Upper lobe of left lung (tissue), 6 donors: ENCODE measurements at regions not wholly inside any gene's neighbourhood (a gene's known extent, or its start where the extent isn't known, plus 50 kb on each side); places are given as distances from the start of the nearest gene placed in this dataset.

Source experiments
- ATAC-seq, 2 donors: fragments of 200-7000 bp; cut with Tn5 transposase; one replicate each; pipeline ENCODE4 v1.9.1; 2022; ENCODE audit warnings: mild to moderate bottlenecking in 2 of 2, moderate library complexity in 2 of 2; ENCODE audit not compliant: low FRiP score in 2 of 2
- DNase-seq, 2 donors: peaks; one replicate each; pipeline ENCODE4 v3.0.0-alpha.2; 2019 to 2020
- H3K27ac ChIP-seq, 4 donors: fragments of 200-600 bp; sonication (generic); one replicate each; pipeline ENCODE4 v1.5.1; 2016 to 2019
- H3K27me3 ChIP-seq, 4 donors: fragments of 200-600 bp; sonication (generic); one replicate each; pipeline ENCODE4 v1.5.1; 2017 to 2019
- H3K36me3 ChIP-seq, 4 donors: fragments of 200-600 bp; sonication (generic); one replicate each; pipeline ENCODE4 v1.5.1; 2016 to 2019
- H3K4me1 ChIP-seq, 4 donors: fragments of 200-600 bp; sonication (generic); one replicate each; pipeline ENCODE4 v1.5.1; 2018 to 2019
- H3K4me3 ChIP-seq, 4 donors: fragments of 200-600 bp; sonication (generic); one replicate each; pipeline ENCODE4 v1.5.1; 2017 to 2019; ENCODE audit warnings: mild to moderate bottlenecking in 2 of 4, moderate library complexity in 1 of 4
- H3K9me3 ChIP-seq, 4 donors: fragments of 200-600 bp; sonication (generic); one replicate each; pipeline ENCODE4 v1.5.1; 2018 to 2019
- CTCF ChIP-seq, 6 experiments: fragments of 450-650 bp in 4 of 6; fragments of 200-600 bp in 2 of 6; sonication (generic) in 2 of 6; IDR thresholded peaks; one replicate each; pipeline ENCODE4 v1.5.1; 2016 to 2019; ENCODE audit warnings: antibody characterized with exemption in 6 of 6
- EP300 ChIP-seq, 4 donors: sonication (generic); formaldehyde crosslinking; IDR thresholded peaks; one replicate each; pipeline ENCODE4 v1.5.1; 2017; ENCODE audit warnings: antibody characterized with exemption in 4 of 4, control low read depth in 2 of 4
- POLR2A ChIP-seq, 4 donors: fragments of 450-650 bp; IDR thresholded peaks; one replicate each; pipeline ENCODE4 v1.5.1; 2016 to 2017; ENCODE audit warnings: antibody characterized with exemption in 4 of 4, mild to moderate bottlenecking in 2 of 4
- POLR2AphosphoS5 ChIP-seq, 2 donors: sonication (generic); formaldehyde crosslinking; IDR thresholded peaks; one replicate each; pipeline ENCODE4 v1.5.1; 2017; ENCODE audit warnings: antibody characterized with exemption in 2 of 2
- WGBS, 2 donors: methylation state at CpG; one replicate each; pipeline ENCODE4 v1.1.5; 2017 to 2018; 5-methylcytosine and 5-hydroxymethylcytosine counted together
- donor health status: DM: no; HTN: no; CAD: no; lungs with moderate emphysema.
- donor health status: DM: no; HTN: yes; CAD: no; lungs with severe emphysema.

- no peaks in the 10 kb centered on the region for H3K4me1 ChIP-seq
- H3K27ac ChIP-seq, result no peak overlapping the region
- TF ChIP-seq POLR2A (IDR thresholded peaks at IDR 0.05) (no peak), EP300 (IDR thresholded peaks at IDR 0.05) (no peak), POLR2AphosphoS5 (IDR thresholded peaks at IDR 0.05) (no peak), CTCF (IDR thresholded peaks at IDR 0.05) (no peak)
- DNase-seq, result no peak
- WGBS, 2 donors, result 84 to 87% methylated on average over 5 of the region's 5 CpGs
- H3K9me3 ChIP-seq, result no peaks in the 10 kb centered on the region
- no peaks in the 10 kb centered on the region for H3K27me3 ChIP-seq
- H3K36me3 ChIP-seq, result no peaks in the 10 kb centered on the region
- no peak for ATAC-seq
- no peak overlapping the region for H3K4me3 ChIP-seq
Measured at GRCh38 chr3:24886501-24886900, 391.9 kb upstream of the THRB start.

GRCh38 chr3:24890012-24890411, 395.4 kb upstream of the THRB start:
- no peak for TF ChIP-seq POLR2A (IDR thresholded peaks at IDR 0.05)
- no peak for TF ChIP-seq CTCF (IDR thresholded peaks at IDR 0.05)
- TF ChIP-seq POLR2AphosphoS5 (IDR thresholded peaks at IDR 0.05), result no peak
- no peak for TF ChIP-seq EP300 (IDR thresholded peaks at IDR 0.05)
- H3K27me3 ChIP-seq, result no peaks in the 10 kb centered on the region
- H3K4me1 ChIP-seq, result no peaks in the 10 kb centered on the region
- 63 to 82% methylated on average over 1 of the region's 1 CpG for WGBS, 2 donors
- H3K4me3 ChIP-seq, result no peak overlapping the region
- DNase-seq (no peak), ATAC-seq (no peak)
- no peaks in the 10 kb centered on the region for H3K36me3 ChIP-seq
- H3K27ac ChIP-seq, result no peak overlapping the region
- no peaks in the 10 kb centered on the region for H3K9me3 ChIP-seq

- no peak overlapping the region for H3K27ac ChIP-seq
- no peak for DNase-seq
- H3K9me3 ChIP-seq, result no peaks in the 10 kb centered on the region
- no peaks in the 10 kb centered on the region for H3K27me3 ChIP-seq
- H3K4me1 ChIP-seq, result no peaks in the 10 kb centered on the region
- 91 to 92% methylated on average over 2 to 4 of the region's 4 CpGs for whole genome bisulfite sequencing, 2 donors
- no peak overlapping the region for H3K4me3 ChIP-seq
- no peaks in the 10 kb centered on the region for H3K36me3 ChIP-seq
- TF ChIP-seq EP300 (IDR thresholded peaks at IDR 0.05) (no peak), POLR2AphosphoS5 (IDR thresholded peaks at IDR 0.05) (no peak), CTCF (IDR thresholded peaks at IDR 0.05) (no peak), POLR2A (IDR thresholded peaks at IDR 0.05) (no peak)
- ATAC-seq, result no peak
Measured at GRCh38 chr3:24899373-24899772, 404.7 kb upstream of the THRB start.

GRCh38 chr3:24899901-24900603, 405.4 kb upstream of the THRB start:
- H3K4me1 ChIP-seq, result no peaks in the 10 kb centered on the region
- no peak overlapping the region for H3K27ac ChIP-seq
- no peak overlapping the region for H3K4me3 ChIP-seq
- no peaks in the 10 kb centered on the region for H3K27me3 ChIP-seq
- WGBS, 2 donors, result 70 to 78% methylated on average over 4 of the region's 4 CpGs
- DNase-seq (no peak), ATAC-seq (no peak)
- TF ChIP-seq CTCF (IDR thresholded peaks at IDR 0.05) (no peak), POLR2AphosphoS5 (IDR thresholded peaks at IDR 0.05) (no peak), EP300 (IDR thresholded peaks at IDR 0.05) (no peak), POLR2A (IDR thresholded peaks at IDR 0.05) (no peak)
- no peaks in the 10 kb centered on the region for H3K36me3 ChIP-seq
- no peaks in the 10 kb centered on the region for H3K9me3 ChIP-seq

- ATAC-seq (no peak), DNase-seq (no peak)
- no peak overlapping the region for H3K4me3 ChIP-seq
- H3K4me1 ChIP-seq, result no peaks in the 10 kb centered on the region
- 95 to 97% methylated on average over 1 of the region's 1 CpG for WGBS, 2 donors
- H3K27me3 ChIP-seq, result no peaks in the 10 kb centered on the region
- H3K27ac ChIP-seq, result no peak overlapping the region
- no peaks in the 10 kb centered on the region for H3K9me3 ChIP-seq
- no peaks in the 10 kb centered on the region for H3K36me3 ChIP-seq
- no peak for TF ChIP-seq POLR2AphosphoS5 (IDR thresholded peaks at IDR 0.05)
- no peak for TF ChIP-seq POLR2A (IDR thresholded peaks at IDR 0.05)
- no peak for TF ChIP-seq EP300 (IDR thresholded peaks at IDR 0.05)
- TF ChIP-seq CTCF (IDR thresholded peaks at IDR 0.05), result no peak
Measured at GRCh38 chr3:24905266-24905665, 410.6 kb upstream of the THRB start.
